Ascending aorta (tissue), 2 donors: ENCODE measurements at regions not wholly inside any gene's neighbourhood (a gene's known extent, or its start where the extent isn't known, plus 50 kb on each side); places are given as distances from the start of the nearest gene placed in this dataset.

ENCODE experiments used
- DNase-seq, 2 donors: peaks; one replicate each; pipeline ENCODE4 v3.0.0-alpha.2; 2019; ENCODE audit warnings: low spot score in 2 of 2
- H3K27ac ChIP-seq, 2 donors: fragments of 200-600 bp; sonication (generic); one replicate each; pipeline ENCODE4 v1.5.1; 2016 to 2017; ENCODE audit warnings: mild to moderate bottlenecking in 1 of 2
- H3K27me3 ChIP-seq: fragments of 200-600 bp; sonication (generic); one replicate; pipeline ENCODE4 v1.5.1; 2017
- H3K36me3 ChIP-seq, 2 donors: fragments of 200-600 bp; sonication (generic); one replicate each; pipeline ENCODE4 v1.5.1; 2016
- H3K4me1 ChIP-seq, 2 donors: fragments of 200-600 bp; sonication (generic); one replicate each; pipeline ENCODE4 v1.5.1; 2016 to 2017; ENCODE audit warnings: mild to moderate bottlenecking in 1 of 2
- H3K4me3 ChIP-seq, 2 donors: fragments of 200-600 bp; sonication (generic); one replicate each; pipeline ENCODE4 v1.5.1; 2016 to 2017; ENCODE audit warnings: mild to moderate bottlenecking in 1 of 2
- H3K9me3 ChIP-seq, 2 donors: fragments of 200-600 bp; sonication (generic); one replicate each; pipeline ENCODE4 v1.5.1; 2016
- CTCF ChIP-seq, 3 experiments: fragments of 200-600 bp in 2 of 3; fragments of 450-650 bp in 1 of 3; sonication (generic) in 2 of 3; IDR thresholded peaks; one replicate each; pipeline ENCODE4 v1.5.1; 2016 to 2019; ENCODE audit warnings: antibody characterized with exemption in 3 of 3, mild to moderate bottlenecking in 1 of 3, moderate library complexity in 1 of 3
- intact Hi-C: fragments of 100-400 bp; cut with DNase I; formaldehyde crosslinking; loops from one replicate; pipeline ENCODE4 v1.15.1; 2023

DNA sequence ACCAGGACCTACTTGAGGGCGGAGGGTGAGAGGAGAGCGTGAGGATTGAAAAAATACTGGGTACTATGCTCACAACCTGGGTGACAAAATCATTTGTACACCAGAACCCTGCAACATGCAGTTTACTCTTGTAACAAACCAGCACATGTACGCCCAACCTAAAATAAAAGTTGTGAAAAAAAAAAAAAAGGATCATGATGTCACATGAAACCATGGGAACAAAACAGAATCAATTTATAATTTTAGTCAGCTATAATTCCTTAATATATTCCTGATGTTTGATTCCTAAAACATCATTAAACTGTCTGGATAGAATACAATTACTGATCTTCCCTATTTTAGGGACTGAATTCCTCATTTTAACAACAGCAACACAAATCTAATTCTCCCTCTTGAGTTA lies 160.6 kb upstream of the SPRY2 start:
- Histone ChIP-seq H3K4me1 (no peaks in the 10 kb centered on the region), H3K27ac (no peak overlapping the region), H3K9me3 (peaks cover 0 to 9% of the 10 kb centered on the region in 2 donors), H3K4me3 (no peak overlapping the region), H3K36me3 (no peaks in the 10 kb centered on the region), H3K27me3 (no peaks in the 10 kb centered on the region)
- no peak for TF ChIP-seq CTCF (IDR thresholded peaks at IDR 0.05)
- DNase-seq = no peak
- intact Hi-C loops = no loop called here

DNA sequence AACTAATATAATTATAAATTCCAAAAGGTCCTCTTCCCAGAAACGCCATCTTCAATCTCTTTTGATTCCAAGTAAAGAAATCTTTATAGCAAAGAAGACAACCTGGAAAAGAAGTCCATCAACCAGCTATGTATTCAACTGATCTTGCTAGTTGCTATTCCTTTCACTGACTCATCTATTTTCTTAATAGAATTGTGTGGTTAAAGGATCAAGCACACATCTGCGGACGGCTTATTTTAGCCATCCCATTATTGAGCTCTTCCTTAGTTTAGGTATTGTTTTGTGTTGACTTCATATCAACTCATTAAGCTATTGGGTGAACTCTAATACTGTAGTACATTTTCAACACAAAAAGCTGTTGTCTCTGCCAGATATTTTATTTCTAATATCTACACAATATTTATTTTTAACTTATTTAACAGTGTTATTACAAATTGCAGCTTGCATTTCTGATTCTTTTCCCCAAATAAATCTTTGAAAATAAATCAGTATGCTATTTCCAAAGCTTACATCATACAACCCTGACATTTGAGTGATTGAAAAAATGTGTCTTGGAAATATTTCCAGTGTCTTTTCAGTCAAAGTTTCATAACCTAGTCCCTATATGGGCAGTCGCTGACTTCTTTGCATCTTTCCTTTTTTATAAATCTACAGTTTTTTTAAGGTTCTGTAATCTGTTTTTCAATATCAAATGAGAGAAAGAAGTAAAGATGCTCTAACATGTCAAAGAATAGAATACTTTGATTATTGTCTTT lies 158.8 kb upstream of the SPRY2 start:
- TF ChIP-seq CTCF (IDR thresholded peaks at IDR 0.05) = no peak
- Histone ChIP-seq H3K4me3 (no peak overlapping the region), H3K9me3 (no peaks in the 10 kb centered on the region), H3K27me3 (no peaks in the 10 kb centered on the region), H3K27ac (no peak overlapping the region), H3K36me3 (no peaks in the 10 kb centered on the region), H3K4me1 (no peaks in the 10 kb centered on the region)
- intact Hi-C loops = no loop called here
- DNase-seq = no peak

GRCh38 chr13:80498433-80498832 lies 157.5 kb upstream of the SPRY2 start:
- Histone ChIP-seq H3K4me3 (no peak overlapping the region), H3K9me3 (no peaks in the 10 kb centered on the region), H3K27ac (no peak overlapping the region), H3K36me3 (no peaks in the 10 kb centered on the region), H3K27me3 (no peaks in the 10 kb centered on the region), H3K4me1 (no peaks in the 10 kb centered on the region)
- no peak for DNase-seq
- intact Hi-C loops = no loop called here
- TF ChIP-seq CTCF (IDR thresholded peaks at IDR 0.05) = no peak

DNA sequence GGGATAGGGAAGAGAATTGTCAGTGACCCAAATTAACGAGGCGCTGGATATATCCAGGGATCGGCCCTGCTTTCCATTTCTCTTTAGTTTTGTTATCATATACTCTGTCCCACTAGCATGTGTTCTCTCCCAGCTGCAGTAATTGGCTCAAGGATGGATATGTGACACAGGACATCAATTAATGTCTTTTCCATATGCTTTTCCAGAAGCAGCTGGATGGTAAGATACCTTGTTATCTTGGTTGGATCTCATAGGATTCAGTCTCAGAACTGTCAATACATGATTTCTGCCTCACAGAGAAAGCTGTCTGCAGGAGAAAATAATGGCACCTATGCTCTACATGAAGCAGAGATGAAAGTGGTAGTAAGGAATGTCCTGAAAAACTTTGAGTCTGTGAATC lies 157.1 kb upstream of the SPRY2 start:
- no peaks in the 10 kb centered on the region for H3K9me3 ChIP-seq
- no peak overlapping the region for H3K27ac ChIP-seq
- H3K4me1 ChIP-seq = no peaks in the 10 kb centered on the region
- no peaks in the 10 kb centered on the region for H3K27me3 ChIP-seq
- DNase-seq = no peak
- H3K36me3 ChIP-seq = no peaks in the 10 kb centered on the region
- intact Hi-C loops = no loop called here
- no peak overlapping the region for H3K4me3 ChIP-seq
- no peak for TF ChIP-seq CTCF (IDR thresholded peaks at IDR 0.05)

DNA sequence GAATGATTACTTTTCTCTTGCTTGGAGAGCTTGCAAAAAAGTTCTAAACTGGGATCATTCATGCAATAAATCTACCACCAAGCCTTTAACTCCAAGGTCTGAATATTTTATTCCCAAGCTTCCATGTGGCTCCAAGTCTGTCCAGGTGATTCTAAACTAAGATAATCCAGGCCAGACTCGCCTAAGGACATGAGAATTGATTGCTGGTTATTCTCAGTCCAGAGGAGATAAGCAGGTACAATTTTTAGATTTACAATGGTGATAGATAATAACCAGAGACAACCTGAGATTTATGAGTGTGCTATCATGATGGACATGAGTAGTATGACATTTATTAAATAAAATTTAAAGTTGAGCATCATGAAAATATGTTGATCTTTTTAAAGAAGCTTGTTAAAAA lies 156.5 kb upstream of the SPRY2 start:
- intact Hi-C loops = no loop called here
- Histone ChIP-seq H3K4me3 (no peak overlapping the region), H3K27me3 (no peaks in the 10 kb centered on the region), H3K27ac (peak overlapping the region in 1 of 2 donors; percentile 58), H3K36me3 (no peaks in the 10 kb centered on the region), H3K9me3 (no peaks in the 10 kb centered on the region), H3K4me1 (no peaks in the 10 kb centered on the region)
- no peak for TF ChIP-seq CTCF (IDR thresholded peaks at IDR 0.05)
- no peak for DNase-seq
